ENCODE measurements at regions not wholly inside any gene's neighbourhood (a gene's known extent, or its start where the extent isn't known, plus 50 kb on each side); places are given as distances from the start of the nearest gene placed in this dataset.

GRCh38 chr7:156100086-156100485, 287.8 kb upstream of the SHH start:
- DNase-seq (ENCODE audit: low spot score), result no peak

GRCh38 chr7:156099085-156099484, 286.8 kb upstream of the SHH start:
- DNase-seq (ENCODE audit: low spot score), result no peak

- no peak for DNase-seq (ENCODE audit: low spot score)
These were observed 284.7 kb upstream of the SHH start for GRCh38 chr7:156096771-156097538.

- no peak for DNase-seq (ENCODE audit: low spot score)
These were observed 283.8 kb upstream of the SHH start for GRCh38 chr7:156095908-156096539.

- DNase-seq (ENCODE audit: low spot score), result no peak
These were observed 282.3 kb upstream of the SHH start for GRCh38 chr7:156094350-156095146.

- no peak for DNase-seq (ENCODE audit: low spot score)
These were observed 280.0 kb upstream of the SHH start for GRCh38 chr7:156092307-156092706.

- no peak for DNase-seq (ENCODE audit: low spot score)
These were observed 279.3 kb upstream of the SHH start for GRCh38 chr7:156091519-156092080.

- DNase-seq (ENCODE audit: low spot score), result no peak
These were observed 278.7 kb upstream of the SHH start for GRCh38 chr7:156090988-156091387.

- no peak for DNase-seq (ENCODE audit: low spot score)
These were observed 277.0 kb upstream of the SHH start for GRCh38 chr7:156089222-156089621.

- no peak for DNase-seq (ENCODE audit: low spot score)
These were observed 275.9 kb upstream of the SHH start for GRCh38 chr7:156088115-156088514.

- DNase-seq (ENCODE audit: low spot score), result no peak
These were observed 270.1 kb upstream of the SHH start for GRCh38 chr7:156082048-156083040.

- no peak for DNase-seq (ENCODE audit: low spot score)
These were observed 268.3 kb upstream of the SHH start for GRCh38 chr7:156080596-156080995.

GRCh38 chr7:156080046-156080445, 267.8 kb upstream of the SHH start:
- no peak for DNase-seq (ENCODE audit: low spot score)

GRCh38 chr7:156079156-156079555, 266.9 kb upstream of the SHH start:
- DNase-seq (ENCODE audit: low spot score), result no peak

- DNase-seq (ENCODE audit: low spot score), result no peak
These were observed 262.8 kb upstream of the SHH start for GRCh38 chr7:156074982-156075615.

- no peak for DNase-seq (ENCODE audit: low spot score)
These were observed 261.8 kb upstream of the SHH start for GRCh38 chr7:156074084-156074483.

- DNase-seq (ENCODE audit: low spot score), result no peak
These were observed 261.2 kb upstream of the SHH start for GRCh38 chr7:156073366-156074052.

- no peak for DNase-seq (ENCODE audit: low spot score)
These were observed 259.3 kb upstream of the SHH start for GRCh38 chr7:156071612-156072011.

- no peak for DNase-seq (ENCODE audit: low spot score)
These were observed 257.6 kb upstream of the SHH start for GRCh38 chr7:156069891-156070290.

GRCh38 chr7:156067156-156067555, 254.9 kb upstream of the SHH start:
- no peak for DNase-seq (ENCODE audit: low spot score)

All from germinal center (tissue), 1 donor.